ENCODE measurements at regions not wholly inside any gene's neighbourhood (a gene's known extent, or its start where the extent isn't known, plus 50 kb on each side); places are given as distances from the start of the nearest gene placed in this dataset.

DNA sequence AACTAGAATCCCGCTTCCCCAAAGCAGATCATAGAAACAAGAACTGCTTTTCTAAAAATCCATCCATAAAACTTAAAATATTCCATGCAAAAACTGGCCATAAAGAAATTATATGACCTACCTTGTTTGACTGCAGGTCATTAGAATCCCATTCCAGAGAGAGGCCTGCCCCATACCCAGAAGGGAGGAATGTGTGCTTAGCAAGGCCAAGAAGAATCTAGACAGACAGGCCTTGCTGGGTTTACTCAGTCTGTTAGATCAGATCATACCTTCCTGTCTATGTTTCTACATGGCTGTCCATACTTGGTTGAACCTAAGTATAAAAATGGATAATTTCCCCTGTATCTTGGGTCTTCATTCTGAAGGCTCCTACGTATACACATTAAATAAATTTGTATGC, 358.8 kb upstream of the TRPC7 start:
- TF ChIP-seq EZH2 (IDR thresholded peaks at IDR 0.05; ENCODE audit: borderline replicate concordance, insufficient read depth, low read length, poor library complexity, severe bottlenecking) = no peak
- TF ChIP-seq RAD21 (conservative IDR thresholded peaks at IDR 0.05) = no peak
- TF ChIP-seq CTCF (IDR thresholded peaks at IDR 0.05; ENCODE audit: poor library complexity, severe bottlenecking) = no peak
- TF ChIP-seq TAF1 (IDR thresholded peaks at IDR 0.05; ENCODE audit: low read depth) = no peak

All from neural cell (in vitro differentiated cells).